OCI-LY7 (cell line): ENCODE measurements at regions not wholly inside any gene's neighbourhood (a gene's known extent, or its start where the extent isn't known, plus 50 kb on each side); places are given as distances from the start of the nearest gene placed in this dataset.

ENCODE experiments used
- BruUV-seq: library from RNA; stranded (reverse); fragments of 400-500 nt; replicated peaks from 2 replicates; lab custom pipeline; 2021; lab: Mats Ljungman, UMichigan
- CTCF ChIA-PET: fragments of 300-600 bp; sonication (Branson Sonifier 250); formaldehyde crosslinking; loops from one replicate; lab custom pipeline; 2022; ENCODE audit warnings: antibody characterized with exemption; ENCODE audit not compliant: unreplicated experiment; lab: Charles Lee
- POLR2A ChIA-PET: fragments of 300-600 bp; sonication (Branson Sonifier 250); formaldehyde crosslinking; loops from one replicate; lab custom pipeline; 2022; ENCODE audit warnings: antibody characterized with exemption; lab: Charles Lee
- DNase-seq: peaks from one replicate; pipeline ENCODE4 v3.0.0-alpha.2; 2015; ENCODE audit warnings: low spot score
- H2AFZ ChIP-seq: fragments of 200-600 bp; sonication (generic), shearing (Covaris generic); 2 replicates; pipeline ENCODE4 v1.6.1; 2014; ENCODE audit warnings: mild to moderate bottlenecking, antibody characterized with exemption, low read length, moderate library complexity
- H3K27ac ChIP-seq: fragments of 200-600 bp; sonication (generic); 2 replicates; pipeline ENCODE4 v1.5.1; 2014; ENCODE audit warnings: mixed run types, low read depth, mild to moderate bottlenecking, moderate library complexity, low read length, inconsistent platforms; ENCODE audit not compliant: poor library complexity, severe bottlenecking
- H3K36me3 ChIP-seq: fragments of 200-600 bp; sonication (generic); 2 replicates; pipeline ENCODE4 v1.6.1; 2014; ENCODE audit warnings: mild to moderate bottlenecking, antibody characterized with exemption, low read length, moderate library complexity, mixed read lengths; ENCODE audit not compliant: insufficient read depth
- H3K4me1 ChIP-seq: fragments of 200-600 bp; sonication (generic); 2 replicates; pipeline ENCODE4 v1.5.1; 2014; ENCODE audit warnings: mild to moderate bottlenecking, low read length; ENCODE audit not compliant: insufficient read depth, poor library complexity, severe bottlenecking
- H3K4me2 ChIP-seq: fragments of 200-600 bp; sonication (generic); 2 replicates; pipeline ENCODE4 v1.6.1; 2014; ENCODE audit warnings: mild to moderate bottlenecking, low read length
- H3K4me3 ChIP-seq: fragments of 200-600 bp; sonication (generic); 2 replicates; pipeline ENCODE4 v1.5.1; 2014; ENCODE audit warnings: mild to moderate bottlenecking, low read depth, low read length; ENCODE audit not compliant: poor library complexity, severe bottlenecking
- H3K79me2 ChIP-seq: fragments of 200-600 bp; sonication (generic); 2 replicates; pipeline ENCODE4 v1.6.1; 2016; ENCODE audit warnings: low read depth, mild to moderate bottlenecking, low read length, moderate library complexity, mixed read lengths; ENCODE audit not compliant: insufficient read depth
- H3K9me2 ChIP-seq: fragments of 200-600 bp; sonication (generic); 2 replicates; pipeline ENCODE4 v1.6.1; 2016; ENCODE audit warnings: mild to moderate bottlenecking, low read length, mixed read lengths; ENCODE audit not compliant: insufficient read depth
- H3K9me3 ChIP-seq: fragments of 200-600 bp; sonication (generic); 2 replicates; pipeline ENCODE4 v1.6.1; 2014; ENCODE audit warnings: mild to moderate bottlenecking, mixed run types, low read length, mixed read lengths
- H4K20me1 ChIP-seq: fragments of 200-600 bp; sonication (generic); 2 replicates; pipeline ENCODE4 v1.6.1; 2014; ENCODE audit warnings: mild to moderate bottlenecking, antibody characterized with exemption, low read length, moderate library complexity, mixed read lengths; ENCODE audit not compliant: insufficient read depth
- EZH2phosphoT487 ChIP-seq: fragments of 200-600 bp; sonication (generic); IDR thresholded peaks from 2 replicates; pipeline ENCODE4 v1.6.1; 2018; ENCODE audit warnings: low read depth, borderline replicate concordance, mild to moderate bottlenecking, mixed run types, antibody characterized with exemption, low read length, moderate library complexity, mixed read lengths
- intact Hi-C: fragments of 100-400 bp; cut with micrococcal nuclease; formaldehyde crosslinking; loops from one replicate; pipeline ENCODE4 v1.10.0; 2022; ENCODE audit not compliant: unreplicated experiment
- TF ChIP-seq, protein P1 (sequence below): fragments of 200-600 bp; sonication (generic); conservative IDR thresholded peaks from 2 replicates; pipeline ENCODE4 v1.5.1; 2014; ENCODE audit warnings: mild to moderate bottlenecking, antibody characterized with exemption, low read length, moderate library complexity, mixed read lengths

DNA sequence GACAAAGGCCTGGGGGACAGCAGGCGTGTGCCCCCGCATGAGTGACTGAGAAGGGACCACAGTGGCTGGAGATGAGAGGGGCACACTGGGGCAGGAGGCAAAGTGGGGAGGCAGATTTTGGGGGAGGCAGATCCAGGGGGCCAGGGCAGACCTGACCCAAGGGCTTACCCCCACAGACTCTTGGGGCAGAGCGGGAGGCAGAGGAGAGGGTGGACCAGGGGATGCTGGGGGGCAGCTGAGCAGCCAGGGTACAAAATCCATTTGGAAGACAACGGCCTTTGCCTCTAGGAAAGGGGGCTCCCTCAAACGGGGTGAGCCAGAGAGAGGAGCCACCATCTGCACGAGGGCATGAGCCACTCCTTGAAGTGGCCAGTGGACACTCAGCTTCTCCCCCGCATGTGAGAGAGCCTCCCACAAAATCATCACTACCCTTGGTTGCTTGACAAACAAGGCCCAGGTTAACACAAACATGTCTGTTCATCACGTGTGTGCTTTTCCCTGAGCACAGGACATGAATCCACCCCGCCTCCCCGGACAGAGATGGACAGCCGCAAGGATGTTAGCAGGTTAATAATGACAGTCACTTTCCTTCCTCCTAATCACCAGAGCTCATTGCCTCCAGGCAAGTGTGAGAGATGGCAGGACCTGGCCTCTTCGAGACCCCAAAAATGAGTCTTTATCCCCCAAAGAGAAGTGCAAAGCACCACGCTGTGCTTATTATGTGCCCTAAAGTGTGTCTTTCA lies 72.0 kb upstream of the RAB6C start:
- Histone ChIP-seq H2AFZ (no peak overlapping the region), H3K4me3 (no peak overlapping the region), H3K4me2 (no peak overlapping the region), H3K36me3 (no peaks in the 10 kb centered on the region), H4K20me1 (no peaks in the 10 kb centered on the region), H3K9me2 (no peaks in the 10 kb centered on the region), H3K79me2 (no peaks in the 10 kb centered on the region), H3K9me3 (no peaks in the 10 kb centered on the region), H3K4me1 (no peaks in the 10 kb centered on the region), H3K27ac (no peak overlapping the region)
- ChIA-PET POLR2A (no interaction called here), CTCF (no interaction called here)
- no TSS peak for BruUV-seq
- intact Hi-C loops = no loop called here
- no peak for DNase-seq
- TF ChIP-seq, protein P1, sequence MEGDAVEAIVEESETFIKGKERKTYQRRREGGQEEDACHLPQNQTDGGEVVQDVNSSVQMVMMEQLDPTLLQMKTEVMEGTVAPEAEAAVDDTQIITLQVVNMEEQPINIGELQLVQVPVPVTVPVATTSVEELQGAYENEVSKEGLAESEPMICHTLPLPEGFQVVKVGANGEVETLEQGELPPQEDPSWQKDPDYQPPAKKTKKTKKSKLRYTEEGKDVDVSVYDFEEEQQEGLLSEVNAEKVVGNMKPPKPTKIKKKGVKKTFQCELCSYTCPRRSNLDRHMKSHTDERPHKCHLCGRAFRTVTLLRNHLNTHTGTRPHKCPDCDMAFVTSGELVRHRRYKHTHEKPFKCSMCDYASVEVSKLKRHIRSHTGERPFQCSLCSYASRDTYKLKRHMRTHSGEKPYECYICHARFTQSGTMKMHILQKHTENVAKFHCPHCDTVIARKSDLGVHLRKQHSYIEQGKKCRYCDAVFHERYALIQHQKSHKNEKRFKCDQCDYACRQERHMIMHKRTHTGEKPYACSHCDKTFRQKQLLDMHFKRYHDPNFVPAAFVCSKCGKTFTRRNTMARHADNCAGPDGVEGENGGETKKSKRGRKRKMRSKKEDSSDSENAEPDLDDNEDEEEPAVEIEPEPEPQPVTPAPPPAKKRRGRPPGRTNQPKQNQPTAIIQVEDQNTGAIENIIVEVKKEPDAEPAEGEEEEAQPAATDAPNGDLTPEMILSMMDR = no peak
- TF ChIP-seq EZH2phosphoT487 = no peak

DNA sequence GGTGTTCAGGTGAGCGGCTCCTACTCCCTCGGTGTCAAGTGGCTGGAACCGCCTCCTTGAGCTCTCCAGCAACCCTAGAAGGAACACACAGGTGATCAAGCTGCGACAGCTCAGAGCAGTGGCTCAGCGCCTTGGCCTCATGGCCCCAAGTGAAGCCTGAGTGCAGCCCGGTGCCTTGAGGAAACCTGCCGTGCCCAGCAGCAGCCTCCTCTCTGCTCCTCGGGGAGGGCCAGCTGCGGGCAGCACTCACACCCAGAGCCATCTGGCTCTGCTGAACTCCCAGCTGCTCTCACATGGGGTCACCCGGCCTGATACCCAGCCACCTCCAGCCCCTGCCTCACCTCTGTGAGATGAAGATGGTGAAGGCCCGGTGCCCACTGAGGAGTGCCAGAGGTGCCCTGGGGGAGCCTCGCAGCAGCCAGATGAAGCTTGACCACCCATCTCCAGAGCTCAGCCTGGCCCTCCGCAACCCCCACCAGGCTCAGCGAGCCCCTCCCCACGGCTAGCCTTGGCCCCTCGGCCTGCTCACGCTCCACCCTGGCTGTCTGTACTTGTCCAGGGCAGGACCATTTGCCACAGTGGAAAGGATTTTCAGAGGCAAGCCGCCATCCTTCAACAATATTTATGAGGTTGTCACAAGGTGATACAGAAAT lies 70.6 kb upstream of the RAB6C start:
- no peak overlapping the region for H3K4me2 ChIP-seq
- no peaks in the 10 kb centered on the region for H3K79me2 ChIP-seq
- H3K4me1 ChIP-seq = no peaks in the 10 kb centered on the region
- H3K9me2 ChIP-seq = no peaks in the 10 kb centered on the region
- no peak overlapping the region for H3K27ac ChIP-seq
- intact Hi-C loops = no loop called here
- TF ChIP-seq, protein P1 = no peak
- no peak for TF ChIP-seq EZH2phosphoT487
- CTCF ChIA-PET = no interaction called here
- no peak overlapping the region for H2AFZ ChIP-seq
- no peak overlapping the region for H3K4me3 ChIP-seq
- H3K9me3 ChIP-seq = no peaks in the 10 kb centered on the region
- no peak for DNase-seq
- POLR2A ChIA-PET = interaction anchor here (0.6 kb wide), 1 partner anchor 401 kb away, joined by 3 read pairs; no protein-coding TSS in a partner anchor
- no TSS peak for BruUV-seq
- H4K20me1 ChIP-seq = no peaks in the 10 kb centered on the region
- H3K36me3 ChIP-seq = no peaks in the 10 kb centered on the region
